ENCODE measurements at regions not wholly inside any gene's neighbourhood (a gene's known extent, or its start where the extent isn't known, plus 50 kb on each side); places are given as distances from the start of the nearest gene placed in this dataset.

- Mint-ChIP-seq H3K27me3 (ENCODE audit: low read depth, unreplicated experiment) (no peaks in the 10 kb centered on the region), H3K36me3 (ENCODE audit: low read depth, unreplicated experiment) (no peaks in the 10 kb centered on the region), H3K4me3 (ENCODE audit: unreplicated experiment) (no peak overlapping the region), H3K27ac (ENCODE audit: unreplicated experiment) (peak overlapping the region; percentile 89), H3K4me1 (ENCODE audit: low read depth, unreplicated experiment) (peaks cover 16% of the 10 kb centered on the region), H3K9me3 (ENCODE audit: unreplicated experiment) (no peaks in the 10 kb centered on the region)
- no peak overlapping the region for H3K27ac ChIP-seq (ENCODE audit: low read depth, low read length)
- no peaks in the 10 kb centered on the region for H4K20me1 ChIP-seq (ENCODE audit: insufficient read depth, low read length)
- DNase-seq (ENCODE audit: low read depth) (peak; percentile 79), FAIRE-seq (no peak)
- no peaks in the 10 kb centered on the region for H3K36me3 ChIP-seq (ENCODE audit: insufficient read depth, low read length)
- no peaks in the 10 kb centered on the region for H3K4me1 ChIP-seq (ENCODE audit: insufficient read depth, low read length)
- H3K27me3 ChIP-seq (ENCODE audit: insufficient read depth, low read length), result no peaks in the 10 kb centered on the region
- TF ChIP-seq CTCF (IDR thresholded peaks at IDR 0.05; ENCODE audit: insufficient read depth, low read depth, low read length) (no peak), EZH2 (IDR thresholded peaks at IDR 0.05; ENCODE audit: insufficient read depth, low read length) (no peak)
- H3K9ac ChIP-seq (ENCODE audit: low read length), result no peak overlapping the region
- H3K4me2 ChIP-seq (ENCODE audit: low read length), result peak overlapping the region; percentile 23
- no peaks in the 10 kb centered on the region for H3K79me2 ChIP-seq (ENCODE audit: insufficient read depth, low read length)
- H3K4me3 ChIP-seq (ENCODE audit: insufficient read depth, low read depth, low read length), result no peak overlapping the region
- no peaks in the 10 kb centered on the region for H3K9me3 ChIP-seq (ENCODE audit: insufficient read depth, low read depth, low read length)
- H2AFZ ChIP-seq (ENCODE audit: low read depth, low read length), result no peak overlapping the region
Observed at GRCh38 chr6:146997062-146997461, 207.2 kb upstream of the STXBP5 start.

- H3K27me3 ChIP-seq (ENCODE audit: insufficient read depth, low read length), result no peaks in the 10 kb centered on the region
- Mint-ChIP-seq H3K4me1 (ENCODE audit: low read depth, unreplicated experiment) (peaks cover 16% of the 10 kb centered on the region), H3K9me3 (ENCODE audit: unreplicated experiment) (no peaks in the 10 kb centered on the region), H3K36me3 (ENCODE audit: low read depth, unreplicated experiment) (no peaks in the 10 kb centered on the region), H3K27me3 (ENCODE audit: low read depth, unreplicated experiment) (no peaks in the 10 kb centered on the region), H3K27ac (ENCODE audit: unreplicated experiment) (no peak overlapping the region), H3K4me3 (ENCODE audit: unreplicated experiment) (no peak overlapping the region)
- no peak for TF ChIP-seq EZH2 (IDR thresholded peaks at IDR 0.05; ENCODE audit: insufficient read depth, low read length)
- TF ChIP-seq CTCF (IDR thresholded peaks at IDR 0.05; ENCODE audit: insufficient read depth, low read depth, low read length), result no peak
- no peaks in the 10 kb centered on the region for H3K36me3 ChIP-seq (ENCODE audit: insufficient read depth, low read length)
- H3K27ac ChIP-seq (ENCODE audit: low read depth, low read length), result no peak overlapping the region
- H3K4me2 ChIP-seq (ENCODE audit: low read length), result no peak overlapping the region
- H3K9me3 ChIP-seq (ENCODE audit: insufficient read depth, low read depth, low read length), result no peaks in the 10 kb centered on the region
- FAIRE-seq, result no peak
- H3K4me1 ChIP-seq (ENCODE audit: insufficient read depth, low read length), result no peaks in the 10 kb centered on the region
- no peak overlapping the region for H3K9ac ChIP-seq (ENCODE audit: low read length)
- H2AFZ ChIP-seq (ENCODE audit: low read depth, low read length), result no peak overlapping the region
- no peak overlapping the region for H3K4me3 ChIP-seq (ENCODE audit: insufficient read depth, low read depth, low read length)
- H3K79me2 ChIP-seq (ENCODE audit: insufficient read depth, low read length), result no peaks in the 10 kb centered on the region
- DNase-seq (ENCODE audit: low read depth), result no peak
- no peaks in the 10 kb centered on the region for H4K20me1 ChIP-seq (ENCODE audit: insufficient read depth, low read length)
Observed at GRCh38 chr6:146999766-147000165, 204.5 kb upstream of the STXBP5 start.

- Histone ChIP-seq H3K4me1 (ENCODE audit: insufficient read depth, low read length) (no peaks in the 10 kb centered on the region), H4K20me1 (ENCODE audit: insufficient read depth, low read length) (no peaks in the 10 kb centered on the region), H2AFZ (ENCODE audit: low read depth, low read length) (peak overlapping the region; percentile 6), H3K79me2 (ENCODE audit: insufficient read depth, low read length) (no peaks in the 10 kb centered on the region), H3K9ac (ENCODE audit: low read length) (no peak overlapping the region), H3K9me3 (ENCODE audit: insufficient read depth, low read depth, low read length) (no peaks in the 10 kb centered on the region), H3K27me3 (ENCODE audit: insufficient read depth, low read length) (no peaks in the 10 kb centered on the region), H3K4me2 (ENCODE audit: low read length) (peak overlapping the region; percentile 14), H3K27ac (ENCODE audit: low read depth, low read length) (no peak overlapping the region), H3K4me3 (ENCODE audit: insufficient read depth, low read depth, low read length) (no peak overlapping the region), H3K36me3 (ENCODE audit: insufficient read depth, low read length) (no peaks in the 10 kb centered on the region)
- Mint-ChIP-seq H3K4me1 (ENCODE audit: low read depth, unreplicated experiment) (peaks cover 16% of the 10 kb centered on the region), H3K36me3 (ENCODE audit: low read depth, unreplicated experiment) (no peaks in the 10 kb centered on the region), H3K9me3 (ENCODE audit: unreplicated experiment) (no peaks in the 10 kb centered on the region), H3K27ac (ENCODE audit: unreplicated experiment) (peak overlapping the region; percentile 1), H3K27me3 (ENCODE audit: low read depth, unreplicated experiment) (no peaks in the 10 kb centered on the region), H3K4me3 (ENCODE audit: unreplicated experiment) (no peak overlapping the region)
- FAIRE-seq (peak; percentile 69), DNase-seq (ENCODE audit: low read depth) (peak; percentile 69)
- no peak for TF ChIP-seq CTCF (IDR thresholded peaks at IDR 0.05; ENCODE audit: insufficient read depth, low read depth, low read length)
- no peak for TF ChIP-seq EZH2 (IDR thresholded peaks at IDR 0.05; ENCODE audit: insufficient read depth, low read length)
Observed at GRCh38 chr6:147000545-147001488, 203.4 kb upstream of the STXBP5 start.
